ENCODE measurements at regions not wholly inside any gene's neighbourhood (a gene's known extent, or its start where the extent isn't known, plus 50 kb on each side); places are given as distances from the start of the nearest gene placed in this dataset.

- TF ChIP-seq TAF1 (IDR thresholded peaks at IDR 0.05; ENCODE audit: low read depth, low read length) (no peak), POLR2AphosphoS5 (IDR thresholded peaks at IDR 0.05; ENCODE audit: low read depth, low read length) (no peak), SPI1 (IDR thresholded peaks at IDR 0.05; ENCODE audit: low read depth, low read length) (no peak), POLR2A (IDR thresholded peaks at IDR 0.05; ENCODE audit: low read depth, low read length) (no peak)
Measured at GRCh38 chr15:70277556-70277955, 179.8 kb upstream of the TLE3 start.

Measured in GM12891 (cell line).